ENCODE measurements at regions not wholly inside any gene's neighbourhood (a gene's known extent, or its start where the extent isn't known, plus 50 kb on each side); places are given as distances from the start of the nearest gene placed in this dataset.
"Not testable (repeated sequence)": the region's sequence is repeated elsewhere in the genome, so short reads cannot be mapped to it uniquely, and the experiment has no call there.

DNA sequence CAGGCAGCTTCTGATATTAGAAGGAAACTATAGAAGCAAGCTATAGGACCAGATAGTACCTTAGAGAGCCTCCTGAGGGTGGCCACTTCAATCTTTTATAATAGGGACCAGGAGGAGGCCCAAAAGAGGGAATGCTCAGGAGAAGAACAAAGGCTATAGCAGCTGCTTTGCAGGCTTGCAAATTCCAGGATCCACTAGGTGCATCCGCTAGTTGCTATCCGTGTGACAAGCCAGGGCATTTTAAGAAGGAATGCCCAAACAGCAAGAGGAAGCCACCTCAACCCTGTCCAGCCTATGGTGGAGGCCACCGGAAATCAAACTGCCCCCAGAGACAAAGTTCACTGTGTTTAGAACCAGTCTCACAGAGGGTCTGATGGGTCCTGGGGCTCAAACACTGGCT lies 192.6 kb upstream of the KIF2B start:
- TF ChIP-seq, protein P1, sequence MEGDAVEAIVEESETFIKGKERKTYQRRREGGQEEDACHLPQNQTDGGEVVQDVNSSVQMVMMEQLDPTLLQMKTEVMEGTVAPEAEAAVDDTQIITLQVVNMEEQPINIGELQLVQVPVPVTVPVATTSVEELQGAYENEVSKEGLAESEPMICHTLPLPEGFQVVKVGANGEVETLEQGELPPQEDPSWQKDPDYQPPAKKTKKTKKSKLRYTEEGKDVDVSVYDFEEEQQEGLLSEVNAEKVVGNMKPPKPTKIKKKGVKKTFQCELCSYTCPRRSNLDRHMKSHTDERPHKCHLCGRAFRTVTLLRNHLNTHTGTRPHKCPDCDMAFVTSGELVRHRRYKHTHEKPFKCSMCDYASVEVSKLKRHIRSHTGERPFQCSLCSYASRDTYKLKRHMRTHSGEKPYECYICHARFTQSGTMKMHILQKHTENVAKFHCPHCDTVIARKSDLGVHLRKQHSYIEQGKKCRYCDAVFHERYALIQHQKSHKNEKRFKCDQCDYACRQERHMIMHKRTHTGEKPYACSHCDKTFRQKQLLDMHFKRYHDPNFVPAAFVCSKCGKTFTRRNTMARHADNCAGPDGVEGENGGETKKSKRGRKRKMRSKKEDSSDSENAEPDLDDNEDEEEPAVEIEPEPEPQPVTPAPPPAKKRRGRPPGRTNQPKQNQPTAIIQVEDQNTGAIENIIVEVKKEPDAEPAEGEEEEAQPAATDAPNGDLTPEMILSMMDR (conservative IDR thresholded peaks at IDR 0.05; ENCODE audit: control insufficient read depth, insufficient read depth, low read depth, low read length), result no peak
- DNase-seq (ENCODE audit: low read depth), result no peak
- no peak overlapping the region for H3K4me3 ChIP-seq (ENCODE audit: control insufficient read depth, low read depth, low read length)

DNA sequence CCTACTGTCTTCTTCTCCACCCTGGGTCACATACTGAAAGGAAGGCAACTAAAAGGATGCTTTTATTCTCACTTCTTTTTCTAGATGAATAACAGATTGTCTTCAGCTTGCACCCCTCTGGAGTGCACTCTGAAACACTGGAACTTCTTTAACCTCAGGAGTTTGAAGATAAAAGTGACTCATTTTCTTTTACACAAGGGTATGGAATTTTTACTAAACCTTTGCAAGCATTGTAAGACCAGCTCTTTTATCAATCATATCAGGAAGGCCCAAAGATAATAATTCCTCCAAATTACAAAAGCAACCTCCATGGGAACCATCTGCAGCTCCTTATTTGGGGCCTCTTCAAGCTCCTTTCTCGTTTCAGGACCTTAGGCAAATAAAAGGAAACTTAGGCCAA lies 193.5 kb upstream of the KIF2B start:
- no peak for DNase-seq (ENCODE audit: low read depth)
- H3K4me3 ChIP-seq (ENCODE audit: control insufficient read depth, low read depth, low read length), result no peak overlapping the region
- TF ChIP-seq, protein P1 (conservative IDR thresholded peaks at IDR 0.05; ENCODE audit: control insufficient read depth, insufficient read depth, low read depth, low read length), result no peak

DNA sequence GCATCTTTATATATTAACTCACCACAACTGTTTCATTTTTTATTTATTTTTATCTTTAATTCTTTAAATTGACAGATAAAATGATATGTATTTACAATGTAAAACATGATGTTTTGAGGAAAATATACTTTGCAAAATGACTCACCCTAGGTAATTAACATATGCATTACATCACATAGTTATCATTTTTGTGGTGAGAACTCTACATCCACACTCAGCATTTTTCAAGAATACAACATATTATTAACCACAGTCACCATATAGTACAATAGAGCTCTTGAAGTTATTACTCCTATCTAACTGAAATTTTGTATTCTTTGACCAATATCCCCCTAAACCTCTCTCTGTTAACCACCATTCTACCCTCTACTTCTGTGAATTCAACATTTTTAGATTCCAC lies 194.7 kb upstream of the KIF2B start:
- DNase-seq (ENCODE audit: low read depth), result peak; percentile 18
- no peak overlapping the region for H3K4me3 ChIP-seq (ENCODE audit: control insufficient read depth, low read depth, low read length)
- TF ChIP-seq, protein P1 (conservative IDR thresholded peaks at IDR 0.05; ENCODE audit: control insufficient read depth, insufficient read depth, low read depth, low read length), result no peak

DNA sequence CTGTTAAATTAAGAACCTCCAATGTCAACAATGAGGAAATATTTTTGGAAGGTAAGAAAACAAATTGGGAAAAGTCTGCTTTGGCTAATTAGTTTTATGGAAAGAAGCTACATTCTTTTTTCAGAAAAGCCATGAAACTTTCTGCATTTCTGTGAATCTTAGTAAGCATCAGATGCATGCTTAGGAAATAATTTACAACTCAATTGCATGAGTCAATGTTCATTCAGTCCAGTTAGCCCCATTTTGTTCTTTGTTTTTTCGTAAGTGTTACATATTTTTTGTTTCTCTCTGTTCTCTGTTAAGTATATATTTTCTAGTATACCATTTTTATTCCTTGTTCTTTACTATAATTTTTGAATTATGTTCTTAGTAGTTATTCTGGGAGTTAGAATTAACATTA lies 195.2 kb upstream of the KIF2B start:
- TF ChIP-seq, protein P1 (conservative IDR thresholded peaks at IDR 0.05; ENCODE audit: control insufficient read depth, insufficient read depth, low read depth, low read length), result no peak
- H3K4me3 ChIP-seq (ENCODE audit: control insufficient read depth, low read depth, low read length), result no peak overlapping the region
- DNase-seq (ENCODE audit: low read depth), result peak; percentile 28

DNA sequence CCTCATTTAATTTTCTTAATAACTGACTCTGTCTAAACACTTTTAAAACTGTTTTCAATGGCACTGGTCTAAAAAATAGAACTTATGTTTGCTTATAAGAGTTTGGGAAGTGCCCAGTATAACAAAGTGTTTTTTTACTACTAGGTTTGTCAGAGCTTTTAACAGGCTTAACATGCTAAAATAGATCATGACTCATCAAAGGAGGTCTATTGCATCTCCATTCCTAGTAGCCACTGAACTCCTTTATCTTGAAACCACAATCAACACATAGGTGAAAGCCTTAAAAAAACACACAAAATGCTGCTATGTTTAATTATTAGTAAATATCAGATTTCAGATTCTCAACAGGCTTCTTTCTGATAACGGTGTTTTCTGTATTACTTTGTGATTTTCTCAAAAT lies 196.4 kb upstream of the KIF2B start:
- TF ChIP-seq, protein P1 (conservative IDR thresholded peaks at IDR 0.05; ENCODE audit: control insufficient read depth, insufficient read depth, low read depth, low read length), result no peak
- peak; percentile 40 for DNase-seq (ENCODE audit: low read depth)
- H3K4me3 ChIP-seq (ENCODE audit: control insufficient read depth, low read depth, low read length), result no peak overlapping the region

DNA sequence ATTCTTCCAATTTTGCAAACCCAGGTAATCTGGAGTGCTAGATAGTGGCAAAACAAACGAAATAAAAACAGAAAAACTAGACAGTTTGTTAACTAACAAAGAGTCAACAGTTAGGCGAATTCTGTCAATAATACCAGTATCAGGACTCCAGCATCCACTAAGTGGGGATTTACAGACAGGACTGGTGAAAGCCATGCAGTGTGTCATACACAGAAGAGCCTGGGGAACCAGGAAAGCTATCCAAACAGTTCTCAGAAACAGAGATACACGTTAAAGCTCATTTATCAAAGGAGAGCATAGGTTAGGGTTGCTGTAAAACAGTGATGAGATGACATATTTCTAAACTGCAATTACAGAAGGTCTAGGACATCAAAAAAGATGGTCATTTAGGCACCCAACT lies 203.7 kb upstream of the KIF2B start:
- H3K4me3 ChIP-seq (ENCODE audit: control insufficient read depth, low read depth, low read length), result no peak overlapping the region
- no peak for DNase-seq (ENCODE audit: low read depth)
- TF ChIP-seq, protein P1 (conservative IDR thresholded peaks at IDR 0.05; ENCODE audit: control insufficient read depth, insufficient read depth, low read depth, low read length), result no peak

DNA sequence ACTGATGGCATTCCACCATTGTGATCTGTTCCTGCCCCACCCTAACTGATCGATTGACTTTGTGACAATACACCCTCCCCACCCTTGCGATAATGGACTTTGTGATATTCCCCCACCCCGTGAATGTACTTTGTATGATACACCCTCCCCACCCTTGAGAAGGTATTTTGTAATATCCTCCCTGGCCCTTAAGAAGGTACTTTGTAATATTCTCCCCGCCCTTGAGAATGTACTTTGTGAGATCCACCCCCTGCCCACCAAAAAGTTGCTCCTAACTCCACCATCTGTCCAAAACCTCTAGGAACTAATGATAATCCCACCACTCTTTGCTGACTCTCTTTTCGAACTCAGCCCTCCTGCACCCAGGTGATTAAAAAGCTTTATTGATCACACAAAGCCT lies 214.5 kb upstream of the KIF2B start:
- H3K4me3 ChIP-seq (ENCODE audit: control insufficient read depth, low read depth, low read length); DNase-seq (ENCODE audit: low read depth): not testable (repeated sequence)
